Gastrocnemius medialis (tissue), 4 donors: ENCODE measurements at regions not wholly inside any gene's neighbourhood (a gene's known extent, or its start where the extent isn't known, plus 50 kb on each side); places are given as distances from the start of the nearest gene placed in this dataset.

Source experiments
- ATAC-seq, 2 donors: fragments of 150-250 bp; one replicate each; pipeline ENCODE4 v1.9.1; 2016
- DNase-seq, 2 donors: peaks; one replicate each; pipeline ENCODE4 v3.0.0-alpha.2; 2019
- H3K27ac ChIP-seq, 4 donors: fragments of 200-600 bp; sonication (generic); 1 replicate in 1 of 4; 2 replicates in 3 of 4; pipeline ENCODE4 v1.5.1; 2016 to 2018; ENCODE audit warnings: mild to moderate bottlenecking in 2 of 4, moderate library complexity in 1 of 4
- H3K27me3 ChIP-seq, 3 donors: fragments of 200-600 bp; sonication (generic) in 2 of 3; 1 replicate in 1 of 3; 2 replicates in 2 of 3; pipeline versions ENCODE4 v1.5.1 to v1.6.0; 2016 to 2019; ENCODE audit warnings: mild to moderate bottlenecking in 1 of 3, moderate library complexity in 1 of 3
- H3K36me3 ChIP-seq, 2 donors: fragments of 200-600 bp; sonication (generic) in 1 of 2; one replicate each; pipeline ENCODE4 v1.5.1; 2017 to 2018
- H3K4me1 ChIP-seq, 2 donors: fragments of 200-600 bp; sonication (generic) in 1 of 2; one replicate each; pipeline ENCODE4 v1.5.1; 2016 to 2017; ENCODE audit warnings: mild to moderate bottlenecking in 2 of 2
- H3K4me3 ChIP-seq, 4 donors: fragments of 200-600 bp; sonication (generic) in 3 of 4; 1 replicate in 1 of 4; 2 replicates in 3 of 4; pipeline ENCODE4 v1.5.1; 2016 to 2019; ENCODE audit warnings: mild to moderate bottlenecking in 2 of 4
- H3K9me3 ChIP-seq, 3 donors: fragments of 200-600 bp; sonication (generic) in 2 of 3; 1 replicate in 1 of 3; 2 replicates in 2 of 3; pipeline ENCODE4 v1.5.1; 2016 to 2019
- POLR2A ChIP-seq, 2 donors: fragments of 450-650 bp; IDR thresholded peaks; one replicate each; pipeline ENCODE4 v1.6.1; 2017; ENCODE audit warnings: antibody characterized with exemption in 2 of 2, mild to moderate bottlenecking in 2 of 2, moderate library complexity in 2 of 2
- in situ Hi-C, 4 donors: fragments of 200-750 bp; cut with MboI; loops; one replicate each; pipeline versions ENCODE4 v1.15.0 to v1.8.0; 2017; ENCODE audit warnings: low sequenced_read_pairs in 4 of 4
- intact Hi-C: fragments of 100-400 bp; cut with DNase I; formaldehyde crosslinking; loops from one replicate; pipeline ENCODE4 v1.15.1; 2023; ENCODE audit warnings: low total_unique reads
- TF ChIP-seq, protein P1 (sequence below), 5 experiments: fragments of 450-650 bp in 3 of 5; fragments of 200-600 bp in 2 of 5; sonication (generic) in 2 of 5; IDR thresholded peaks in 4 of 5; conservative IDR thresholded peaks in 1 of 5; 1 replicate in 4 of 5; 2 replicates in 1 of 5; pipeline ENCODE4 v1.5.1; 2016 to 2019; ENCODE audit warnings: antibody characterized with exemption in 5 of 5, mild to moderate bottlenecking in 3 of 5, moderate library complexity in 3 of 5

DNA sequence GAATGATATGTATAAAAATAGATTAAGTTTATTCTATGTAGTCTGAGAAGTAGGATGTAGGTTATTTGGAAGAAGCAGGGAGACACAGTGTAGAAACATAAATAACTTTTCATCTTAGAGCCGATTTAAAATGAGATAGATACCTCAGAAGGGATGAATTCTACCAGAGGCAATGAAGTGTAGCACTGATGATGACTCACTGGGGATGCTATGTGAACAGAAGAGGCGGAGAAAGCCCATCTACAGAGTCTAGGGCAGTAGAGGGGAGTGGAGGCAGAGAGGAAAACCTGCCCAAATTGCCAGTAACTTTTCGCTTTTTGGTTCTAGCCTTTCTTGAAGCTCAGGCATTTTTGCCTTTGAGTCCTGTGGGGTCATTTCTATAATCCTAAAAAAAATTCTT is 451.8 kb downstream of the ATP23 start:
- no peak for ATAC-seq

DNA sequence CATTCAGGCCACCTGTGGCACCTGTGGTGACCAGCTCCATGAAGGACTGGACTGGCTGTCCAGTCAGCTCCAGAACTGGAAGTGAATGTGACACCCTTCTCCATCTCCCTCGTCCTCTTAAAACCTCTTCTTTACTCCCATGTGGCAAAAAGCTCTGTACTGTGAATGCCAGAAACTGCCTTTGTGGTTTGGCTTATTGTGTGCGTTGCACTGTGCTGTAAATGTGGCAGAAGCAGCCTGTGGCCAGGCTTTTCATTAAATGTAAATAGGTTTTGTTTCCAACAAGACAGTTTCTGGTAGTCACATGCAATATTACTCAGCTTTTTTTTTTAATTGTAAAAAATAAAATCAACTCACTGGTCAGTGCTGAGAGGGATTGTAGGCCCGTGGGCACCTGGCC is 453.7 kb downstream of the ATP23 start:
- no peak overlapping the region for H3K27ac ChIP-seq
- TF ChIP-seq, protein P1, sequence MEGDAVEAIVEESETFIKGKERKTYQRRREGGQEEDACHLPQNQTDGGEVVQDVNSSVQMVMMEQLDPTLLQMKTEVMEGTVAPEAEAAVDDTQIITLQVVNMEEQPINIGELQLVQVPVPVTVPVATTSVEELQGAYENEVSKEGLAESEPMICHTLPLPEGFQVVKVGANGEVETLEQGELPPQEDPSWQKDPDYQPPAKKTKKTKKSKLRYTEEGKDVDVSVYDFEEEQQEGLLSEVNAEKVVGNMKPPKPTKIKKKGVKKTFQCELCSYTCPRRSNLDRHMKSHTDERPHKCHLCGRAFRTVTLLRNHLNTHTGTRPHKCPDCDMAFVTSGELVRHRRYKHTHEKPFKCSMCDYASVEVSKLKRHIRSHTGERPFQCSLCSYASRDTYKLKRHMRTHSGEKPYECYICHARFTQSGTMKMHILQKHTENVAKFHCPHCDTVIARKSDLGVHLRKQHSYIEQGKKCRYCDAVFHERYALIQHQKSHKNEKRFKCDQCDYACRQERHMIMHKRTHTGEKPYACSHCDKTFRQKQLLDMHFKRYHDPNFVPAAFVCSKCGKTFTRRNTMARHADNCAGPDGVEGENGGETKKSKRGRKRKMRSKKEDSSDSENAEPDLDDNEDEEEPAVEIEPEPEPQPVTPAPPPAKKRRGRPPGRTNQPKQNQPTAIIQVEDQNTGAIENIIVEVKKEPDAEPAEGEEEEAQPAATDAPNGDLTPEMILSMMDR (IDR thresholded peaks at IDR 0.05 in 4 of 5, conservative IDR thresholded peaks at IDR 0.05 in 1 of 5), result no peak
- no peak for TF ChIP-seq POLR2A (IDR thresholded peaks at IDR 0.05)
- ATAC-seq, result no peak
- no peaks in the 10 kb centered on the region for H3K9me3 ChIP-seq
- no peak for DNase-seq
- intact Hi-C loops (no loop called here), in situ Hi-C loops (no loop called here)
- no peaks in the 10 kb centered on the region for H3K36me3 ChIP-seq
- H3K27me3 ChIP-seq, result no peaks in the 10 kb centered on the region
- no peaks in the 10 kb centered on the region for H3K4me1 ChIP-seq
- H3K4me3 ChIP-seq, result no peak overlapping the region

More for the DNA sequence above, 451.8 kb downstream of the ATP23 start:
- no peaks in the 10 kb centered on the region for H3K27me3 ChIP-seq
- no peak overlapping the region for H3K27ac ChIP-seq
- H3K4me1 ChIP-seq, result no peaks in the 10 kb centered on the region
- H3K4me3 ChIP-seq, result no peak overlapping the region
- intact Hi-C loops (no loop called here), in situ Hi-C loops (no loop called here)
- DNase-seq, result no peak
- no peaks in the 10 kb centered on the region for H3K9me3 ChIP-seq
- no peaks in the 10 kb centered on the region for H3K36me3 ChIP-seq
- TF ChIP-seq, protein P1 (IDR thresholded peaks at IDR 0.05 in 4 of 5, conservative IDR thresholded peaks at IDR 0.05 in 1 of 5), result no peak
- TF ChIP-seq POLR2A (IDR thresholded peaks at IDR 0.05), result no peak

DNA sequence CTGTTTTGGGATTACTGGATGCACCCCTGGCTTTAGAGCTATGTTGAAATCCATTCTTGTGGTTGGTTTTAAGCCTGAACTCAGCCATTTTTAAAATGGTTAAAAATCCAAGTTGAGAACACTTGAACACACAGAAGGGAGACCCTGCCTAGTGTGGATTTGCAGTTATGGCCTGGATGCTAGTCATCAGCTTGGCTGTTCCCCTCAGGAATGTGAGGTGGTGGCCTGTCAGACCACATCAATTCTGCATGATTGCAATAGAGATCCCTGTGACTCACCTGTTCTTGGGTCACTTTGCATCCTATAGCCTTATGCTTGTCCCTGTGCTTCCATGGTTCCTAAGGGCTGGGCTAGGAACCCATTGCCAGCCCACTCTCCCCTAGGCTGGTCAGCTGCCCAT is 454.1 kb downstream of the ATP23 start:
- TF ChIP-seq, protein P1 (IDR thresholded peaks at IDR 0.05 in 4 of 5, conservative IDR thresholded peaks at IDR 0.05 in 1 of 5), result no peak
- no peak for TF ChIP-seq POLR2A (IDR thresholded peaks at IDR 0.05)

DNA sequence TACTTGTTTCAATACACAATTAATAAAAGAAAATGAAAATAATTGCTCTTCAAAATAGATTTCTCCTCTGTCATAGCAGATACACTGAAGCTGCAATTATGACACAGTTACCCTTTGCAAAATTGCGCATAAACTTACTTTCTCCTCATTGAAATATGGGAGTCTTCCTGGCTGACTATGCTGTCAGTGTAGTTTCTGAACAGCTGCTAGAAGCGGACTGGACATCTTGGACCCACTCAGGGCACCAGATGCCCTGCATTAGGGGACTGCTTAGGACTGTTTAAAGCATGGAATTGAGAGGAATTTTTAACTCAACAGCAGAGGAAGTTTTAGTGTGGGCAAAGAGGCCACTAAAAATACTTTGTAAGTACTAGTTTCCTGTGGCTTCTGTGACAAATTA is 454.9 kb downstream of the ATP23 start:
- Histone ChIP-seq H3K27ac (no peak overlapping the region), H3K9me3 (no peaks in the 10 kb centered on the region), H3K4me1 (no peaks in the 10 kb centered on the region), H3K27me3 (no peaks in the 10 kb centered on the region), H3K4me3 (no peak overlapping the region), H3K36me3 (no peaks in the 10 kb centered on the region)
- DNase-seq (no peak), ATAC-seq (no peak)
- in situ Hi-C loops, result no loop called here
- intact Hi-C loops, result no loop called here
- TF ChIP-seq POLR2A (IDR thresholded peaks at IDR 0.05), result no peak
- TF ChIP-seq, protein P1 (IDR thresholded peaks at IDR 0.05 in 4 of 5, conservative IDR thresholded peaks at IDR 0.05 in 1 of 5), result no peak

More for the DNA sequence above, 454.1 kb downstream of the ATP23 start:
- in situ Hi-C loops (no loop called here), intact Hi-C loops (no loop called here)
- no peak overlapping the region for H3K27ac ChIP-seq
- no peaks in the 10 kb centered on the region for H3K4me1 ChIP-seq
- no peaks in the 10 kb centered on the region for H3K36me3 ChIP-seq
- no peaks in the 10 kb centered on the region for H3K9me3 ChIP-seq
- no peak for ATAC-seq
- H3K27me3 ChIP-seq, result no peaks in the 10 kb centered on the region
- H3K4me3 ChIP-seq, result no peak overlapping the region
- DNase-seq, result no peak

DNA sequence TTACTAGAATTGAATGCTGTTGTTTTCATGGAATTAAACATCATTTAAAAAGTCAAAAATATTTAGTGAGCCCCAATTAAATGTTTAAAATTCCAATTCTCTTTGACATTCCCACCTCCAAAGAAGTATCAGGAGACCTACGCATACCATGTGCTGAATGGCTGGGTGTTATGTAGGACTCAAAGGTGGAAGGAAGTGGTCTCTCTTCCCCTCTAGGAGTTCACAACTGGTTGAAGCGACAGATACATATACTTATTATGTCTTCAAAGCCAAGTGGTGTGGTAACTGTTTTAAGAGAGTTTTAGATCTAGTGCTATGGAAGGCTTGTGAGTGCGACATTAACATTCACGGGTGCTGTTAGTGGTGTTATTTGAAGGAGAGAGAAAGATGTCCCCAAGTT is 464.0 kb downstream of the ATP23 start:
- H3K4me1 ChIP-seq, result no peaks in the 10 kb centered on the region
- TF ChIP-seq, protein P1 (IDR thresholded peaks at IDR 0.05 in 4 of 5, conservative IDR thresholded peaks at IDR 0.05 in 1 of 5), result no peak
- TF ChIP-seq POLR2A (IDR thresholded peaks at IDR 0.05), result no peak
- intact Hi-C loops (no loop called here), in situ Hi-C loops (no loop called here)
- no peaks in the 10 kb centered on the region for H3K36me3 ChIP-seq
- H3K27me3 ChIP-seq, result no peaks in the 10 kb centered on the region
- H3K4me3 ChIP-seq, result no peak overlapping the region
- H3K9me3 ChIP-seq, result no peaks in the 10 kb centered on the region
- no peak overlapping the region for H3K27ac ChIP-seq
- no peak for ATAC-seq
- DNase-seq, result no peak
